WTC11 (cell line): ENCODE measurements at regions not wholly inside any gene's neighbourhood (a gene's known extent, or its start where the extent isn't known, plus 50 kb on each side); places are given as distances from the start of the nearest gene placed in this dataset.

Experiments
- ATAC-seq: fragments of 200-7000 bp; cut with Tn5 transposase; 2 replicates; pipeline ENCODE4 v1.10.0; 2021; ENCODE audit warnings: mild to moderate bottlenecking, moderate library complexity
- CTCF ChIA-PET: fragments of 300-600 bp; sonication (Branson Sonifier 250); formaldehyde crosslinking; loops from one replicate; lab custom pipeline; 2021; ENCODE audit warnings: antibody characterized with exemption; lab: Charles Lee
- POLR2A ChIA-PET: fragments of 350-600 bp; sonication (Branson Sonifier 250); formaldehyde crosslinking; loops from one replicate; lab custom pipeline; 2021; ENCODE audit warnings: antibody characterized with exemption; lab: Charles Lee
- DNase-seq: peaks from one replicate; pipeline ENCODE4 v3.0.0; 2021; ENCODE audit warnings: low spot score
- H3K27ac Mint-ChIP-seq: 2 replicates; pipeline ENCODE4 v1.8.0; 2021; ENCODE audit warnings: mixed read lengths
- H3K27me3 Mint-ChIP-seq: 2 replicates; pipeline ENCODE4 v1.8.0; 2021; ENCODE audit warnings: low read depth, mild to moderate bottlenecking, moderate library complexity, mixed read lengths
- H3K36me3 Mint-ChIP-seq: 2 replicates; pipeline ENCODE4 v1.8.0; 2021; ENCODE audit warnings: mixed read lengths
- H3K4me1 Mint-ChIP-seq: 2 replicates; pipeline ENCODE4 v1.8.0; 2022; ENCODE audit warnings: mixed read lengths
- H3K4me3 Mint-ChIP-seq: 2 replicates; pipeline ENCODE4 v1.8.0; 2021; ENCODE audit warnings: mild to moderate bottlenecking, moderate library complexity, mixed read lengths
- H3K9me3 Mint-ChIP-seq: 2 replicates; pipeline ENCODE4 v1.8.0; 2021; ENCODE audit warnings: mixed read lengths
- FOXK1 ChIP-seq: sonication (generic); formaldehyde crosslinking; IDR thresholded peaks from 2 replicates; pipeline ENCODE4 v1.8.0; 2022; ENCODE audit warnings: mild to moderate bottlenecking, moderate library complexity, missing genetic modification reagents
- GABPB1 ChIP-seq: sonication (generic); formaldehyde crosslinking; IDR thresholded peaks from 2 replicates; pipeline ENCODE4 v1.8.1; 2023; ENCODE audit warnings: mild to moderate bottlenecking, missing genetic modification reagents
- HMGA2 ChIP-seq: fragments of 250-450 bp; sonication (Bioruptor Pico); IDR thresholded peaks from 2 replicates; pipeline ENCODE4 v1.4.0; 2021; ENCODE audit warnings: mild to moderate bottlenecking, moderate library complexity
- JUN ChIP-seq: sonication (generic); formaldehyde crosslinking; IDR thresholded peaks from 2 replicates; pipeline ENCODE4 v1.8.0; 2023; ENCODE audit warnings: mild to moderate bottlenecking, missing genetic modification reagents
- NFATC4 ChIP-seq: fragments of 250-450 bp; sonication (Bioruptor Pico); IDR thresholded peaks from 2 replicates; pipeline ENCODE4 v1.9.0; 2021; ENCODE audit warnings: mild to moderate bottlenecking
- NFYB ChIP-seq: sonication (generic); formaldehyde crosslinking; conservative IDR thresholded peaks from 2 replicates; pipeline ENCODE4 v1.8.0; 2022; ENCODE audit warnings: low read depth, missing genetic modification reagents
- NR1H2 ChIP-seq: sonication (generic); formaldehyde crosslinking; IDR thresholded peaks from 2 replicates; pipeline ENCODE4 v1.9.0; 2021; ENCODE audit warnings: mild to moderate bottlenecking, moderate library complexity, missing genetic modification reagents
- NR3C1 ChIP-seq: sonication (generic); formaldehyde crosslinking; conservative IDR thresholded peaks from 2 replicates; pipeline ENCODE4 v1.8.1; 2023; ENCODE audit warnings: low read depth, mild to moderate bottlenecking, missing genetic modification reagents
- PRRX2 ChIP-seq: fragments of 250-450 bp; sonication (Bioruptor Pico); IDR thresholded peaks from 2 replicates; pipeline ENCODE4 v1.8.0; 2021; ENCODE audit warnings: mild to moderate bottlenecking
- TP53 ChIP-seq: sonication (generic); formaldehyde crosslinking; IDR thresholded peaks from 2 replicates; pipeline ENCODE4 v1.8.1; 2023; ENCODE audit warnings: mild to moderate bottlenecking, missing genetic modification reagents
- ZBTB21 ChIP-seq: sonication (generic); formaldehyde crosslinking; IDR thresholded peaks from 2 replicates; pipeline ENCODE4 v1.8.1; 2023; ENCODE audit warnings: mild to moderate bottlenecking, missing genetic modification reagents, borderline replicate concordance
- ZNF219 ChIP-seq: sonication (generic); formaldehyde crosslinking; IDR thresholded peaks from 2 replicates; pipeline ENCODE4 v1.8.0; 2023; ENCODE audit warnings: missing genetic modification reagents, mild to moderate bottlenecking, borderline replicate concordance
- ZNF232 ChIP-seq: sonication (generic); formaldehyde crosslinking; IDR thresholded peaks from 2 replicates; pipeline ENCODE4 v1.8.0; 2022; ENCODE audit warnings: mild to moderate bottlenecking, missing genetic modification reagents
- ZNF396 ChIP-seq: fragments of 250-450 bp; sonication (Bioruptor Pico); IDR thresholded peaks from 2 replicates; pipeline ENCODE4 v1.8.0; 2021; ENCODE audit warnings: mild to moderate bottlenecking, moderate library complexity, borderline replicate concordance
- ZNF423 ChIP-seq: fragments of 250-450 bp; sonication (Bioruptor Pico); IDR thresholded peaks from 2 replicates; pipeline ENCODE4 v2.1.2; 2022; ENCODE audit warnings: mild to moderate bottlenecking, moderate library complexity
- TF ChIP-seq, protein P1 (sequence below): sonication (generic); formaldehyde crosslinking; IDR thresholded peaks from 2 replicates; pipeline ENCODE4 v1.8.1; 2023; ENCODE audit warnings: mild to moderate bottlenecking, missing genetic modification reagents, borderline replicate concordance
- TF ChIP-seq, protein P2 (sequence below): sonication (generic); formaldehyde crosslinking; IDR thresholded peaks from 2 replicates; pipeline ENCODE4 v1.8.1; 2022; ENCODE audit warnings: missing genetic modification reagents, borderline replicate concordance
- TF ChIP-seq, protein P3 (sequence below): sonication (generic); formaldehyde crosslinking; IDR thresholded peaks from 2 replicates; pipeline ENCODE4 v1.8.0; 2023; ENCODE audit warnings: mild to moderate bottlenecking, missing genetic modification reagents
- TF ChIP-seq, protein P4 (sequence below): sonication (generic); formaldehyde crosslinking; IDR thresholded peaks from 2 replicates; pipeline ENCODE4 v1.8.1; 2023; ENCODE audit warnings: mild to moderate bottlenecking, missing genetic modification reagents

DNA sequence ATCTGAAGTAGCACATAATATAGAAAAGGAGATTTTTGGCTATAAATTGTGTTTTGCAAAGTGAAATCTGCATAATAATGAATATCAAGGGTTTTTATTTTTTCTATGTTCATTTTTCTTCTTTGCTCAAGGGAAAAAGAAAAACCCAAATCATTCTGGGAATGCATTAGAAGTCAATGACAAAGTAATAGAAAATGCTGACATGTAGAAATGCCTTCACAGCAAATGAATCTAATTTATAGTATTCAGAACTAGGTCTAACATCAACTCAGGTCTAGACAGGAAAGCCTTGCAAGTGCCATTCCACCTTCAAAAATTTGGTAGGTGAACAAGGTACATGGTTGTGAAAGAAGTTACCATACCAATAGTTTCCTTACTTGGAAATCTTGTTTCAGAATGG lies 831.5 kb upstream of the CELF4 start:
- CTCF ChIA-PET = no interaction called here
- POLR2A ChIA-PET = no interaction called here
- peaks cover 13% of the 10 kb centered on the region for H3K4me1 Mint-ChIP-seq
- H3K27ac Mint-ChIP-seq = no peak overlapping the region
- H3K4me3 Mint-ChIP-seq = no peak overlapping the region
- no peaks in the 10 kb centered on the region for H3K36me3 Mint-ChIP-seq
- no peaks in the 10 kb centered on the region for H3K9me3 Mint-ChIP-seq
- no peak for TF ChIP-seq HMGA2
- TF ChIP-seq, protein P1, sequence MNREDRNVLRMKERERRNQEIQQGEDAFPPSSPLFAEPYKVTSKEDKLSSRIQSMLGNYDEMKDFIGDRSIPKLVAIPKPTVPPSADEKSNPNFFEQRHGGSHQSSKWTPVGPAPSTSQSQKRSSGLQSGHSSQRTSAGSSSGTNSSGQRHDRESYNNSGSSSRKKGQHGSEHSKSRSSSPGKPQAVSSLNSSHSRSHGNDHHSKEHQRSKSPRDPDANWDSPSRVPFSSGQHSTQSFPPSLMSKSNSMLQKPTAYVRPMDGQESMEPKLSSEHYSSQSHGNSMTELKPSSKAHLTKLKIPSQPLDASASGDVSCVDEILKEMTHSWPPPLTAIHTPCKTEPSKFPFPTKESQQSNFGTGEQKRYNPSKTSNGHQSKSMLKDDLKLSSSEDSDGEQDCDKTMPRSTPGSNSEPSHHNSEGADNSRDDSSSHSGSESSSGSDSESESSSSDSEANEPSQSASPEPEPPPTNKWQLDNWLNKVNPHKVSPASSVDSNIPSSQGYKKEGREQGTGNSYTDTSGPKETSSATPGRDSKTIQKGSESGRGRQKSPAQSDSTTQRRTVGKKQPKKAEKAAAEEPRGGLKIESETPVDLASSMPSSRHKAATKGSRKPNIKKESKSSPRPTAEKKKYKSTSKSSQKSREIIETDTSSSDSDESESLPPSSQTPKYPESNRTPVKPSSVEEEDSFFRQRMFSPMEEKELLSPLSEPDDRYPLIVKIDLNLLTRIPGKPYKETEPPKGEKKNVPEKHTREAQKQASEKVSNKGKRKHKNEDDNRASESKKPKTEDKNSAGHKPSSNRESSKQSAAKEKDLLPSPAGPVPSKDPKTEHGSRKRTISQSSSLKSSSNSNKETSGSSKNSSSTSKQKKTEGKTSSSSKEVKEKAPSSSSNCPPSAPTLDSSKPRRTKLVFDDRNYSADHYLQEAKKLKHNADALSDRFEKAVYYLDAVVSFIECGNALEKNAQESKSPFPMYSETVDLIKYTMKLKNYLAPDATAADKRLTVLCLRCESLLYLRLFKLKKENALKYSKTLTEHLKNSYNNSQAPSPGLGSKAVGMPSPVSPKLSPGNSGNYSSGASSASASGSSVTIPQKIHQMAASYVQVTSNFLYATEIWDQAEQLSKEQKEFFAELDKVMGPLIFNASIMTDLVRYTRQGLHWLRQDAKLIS (CRISPR knock-in tag) = no peak
- TF ChIP-seq, protein P2, sequence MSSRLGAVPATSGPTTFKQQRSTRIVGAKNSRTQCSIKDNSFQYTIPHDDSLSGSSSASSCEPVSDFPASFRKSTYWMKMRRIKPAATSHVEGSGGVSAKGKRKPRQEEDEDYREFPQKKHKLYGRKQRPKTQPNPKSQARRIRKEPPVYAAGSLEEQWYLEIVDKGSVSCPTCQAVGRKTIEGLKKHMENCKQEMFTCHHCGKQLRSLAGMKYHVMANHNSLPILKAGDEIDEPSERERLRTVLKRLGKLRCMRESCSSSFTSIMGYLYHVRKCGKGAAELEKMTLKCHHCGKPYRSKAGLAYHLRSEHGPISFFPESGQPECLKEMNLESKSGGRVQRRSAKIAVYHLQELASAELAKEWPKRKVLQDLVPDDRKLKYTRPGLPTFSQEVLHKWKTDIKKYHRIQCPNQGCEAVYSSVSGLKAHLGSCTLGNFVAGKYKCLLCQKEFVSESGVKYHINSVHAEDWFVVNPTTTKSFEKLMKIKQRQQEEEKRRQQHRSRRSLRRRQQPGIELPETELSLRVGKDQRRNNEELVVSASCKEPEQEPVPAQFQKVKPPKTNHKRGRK (CRISPR knock-in tag) = no peak
- peaks cover 3% of the 10 kb centered on the region; the same call in 1 of the 2 replicates for H3K27me3 Mint-ChIP-seq
- ATAC-seq = no peak
- no peak for DNase-seq

DNA sequence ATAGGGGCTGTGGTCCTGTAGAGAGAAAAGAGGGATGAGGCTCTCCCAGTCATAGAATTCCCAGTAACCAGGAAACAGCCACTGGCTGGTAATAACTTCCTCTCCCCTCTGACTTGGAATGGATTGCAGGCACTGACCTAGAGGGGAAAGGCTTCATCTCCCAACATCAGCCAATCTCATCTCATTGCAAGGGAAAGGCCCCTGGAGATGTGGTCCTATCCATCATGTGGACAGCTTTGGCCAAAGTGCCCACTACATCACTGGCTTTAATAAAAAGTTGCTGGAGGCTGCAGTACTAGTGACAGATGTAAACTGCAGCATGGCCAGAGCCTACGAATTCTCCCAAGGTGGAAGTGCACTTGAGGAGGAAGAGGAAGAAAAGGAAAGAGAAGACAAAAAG lies 820.5 kb upstream of the CELF4 start:
- POLR2A ChIA-PET = no interaction called here
- Mint-ChIP-seq H3K4me3 (no peak overlapping the region), H3K27ac (no peak overlapping the region), H3K9me3 (no peaks in the 10 kb centered on the region), H3K36me3 (no peaks in the 10 kb centered on the region), H3K27me3 (no peaks in the 10 kb centered on the region), H3K4me1 (no peaks in the 10 kb centered on the region)
- DNase-seq (no peak), ATAC-seq (no peak)
- TF ChIP-seq GABPB1 (CRISPR knock-in tag) (no peak), NR3C1 (CRISPR knock-in tag) (no peak), ZNF219 (no peak), NFATC4 (CRISPR knock-in tag) (no peak), NR1H2 (no peak), ZNF232 (CRISPR knock-in tag) (no peak), ZNF396 (CRISPR knock-in tag) (no peak), FOXK1 (CRISPR knock-in tag) (no peak), ZBTB21 (CRISPR knock-in tag) (no peak)
- TF ChIP-seq, protein P3, sequence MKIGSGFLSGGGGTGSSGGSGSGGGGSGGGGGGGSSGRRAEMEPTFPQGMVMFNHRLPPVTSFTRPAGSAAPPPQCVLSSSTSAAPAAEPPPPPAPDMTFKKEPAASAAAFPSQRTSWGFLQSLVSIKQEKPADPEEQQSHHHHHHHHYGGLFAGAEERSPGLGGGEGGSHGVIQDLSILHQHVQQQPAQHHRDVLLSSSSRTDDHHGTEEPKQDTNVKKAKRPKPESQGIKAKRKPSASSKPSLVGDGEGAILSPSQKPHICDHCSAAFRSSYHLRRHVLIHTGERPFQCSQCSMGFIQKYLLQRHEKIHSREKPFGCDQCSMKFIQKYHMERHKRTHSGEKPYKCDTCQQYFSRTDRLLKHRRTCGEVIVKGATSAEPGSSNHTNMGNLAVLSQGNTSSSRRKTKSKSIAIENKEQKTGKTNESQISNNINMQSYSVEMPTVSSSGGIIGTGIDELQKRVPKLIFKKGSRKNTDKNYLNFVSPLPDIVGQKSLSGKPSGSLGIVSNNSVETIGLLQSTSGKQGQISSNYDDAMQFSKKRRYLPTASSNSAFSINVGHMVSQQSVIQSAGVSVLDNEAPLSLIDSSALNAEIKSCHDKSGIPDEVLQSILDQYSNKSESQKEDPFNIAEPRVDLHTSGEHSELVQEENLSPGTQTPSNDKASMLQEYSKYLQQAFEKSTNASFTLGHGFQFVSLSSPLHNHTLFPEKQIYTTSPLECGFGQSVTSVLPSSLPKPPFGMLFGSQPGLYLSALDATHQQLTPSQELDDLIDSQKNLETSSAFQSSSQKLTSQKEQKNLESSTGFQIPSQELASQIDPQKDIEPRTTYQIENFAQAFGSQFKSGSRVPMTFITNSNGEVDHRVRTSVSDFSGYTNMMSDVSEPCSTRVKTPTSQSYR = no peak
- CTCF ChIA-PET = no interaction called here

DNA sequence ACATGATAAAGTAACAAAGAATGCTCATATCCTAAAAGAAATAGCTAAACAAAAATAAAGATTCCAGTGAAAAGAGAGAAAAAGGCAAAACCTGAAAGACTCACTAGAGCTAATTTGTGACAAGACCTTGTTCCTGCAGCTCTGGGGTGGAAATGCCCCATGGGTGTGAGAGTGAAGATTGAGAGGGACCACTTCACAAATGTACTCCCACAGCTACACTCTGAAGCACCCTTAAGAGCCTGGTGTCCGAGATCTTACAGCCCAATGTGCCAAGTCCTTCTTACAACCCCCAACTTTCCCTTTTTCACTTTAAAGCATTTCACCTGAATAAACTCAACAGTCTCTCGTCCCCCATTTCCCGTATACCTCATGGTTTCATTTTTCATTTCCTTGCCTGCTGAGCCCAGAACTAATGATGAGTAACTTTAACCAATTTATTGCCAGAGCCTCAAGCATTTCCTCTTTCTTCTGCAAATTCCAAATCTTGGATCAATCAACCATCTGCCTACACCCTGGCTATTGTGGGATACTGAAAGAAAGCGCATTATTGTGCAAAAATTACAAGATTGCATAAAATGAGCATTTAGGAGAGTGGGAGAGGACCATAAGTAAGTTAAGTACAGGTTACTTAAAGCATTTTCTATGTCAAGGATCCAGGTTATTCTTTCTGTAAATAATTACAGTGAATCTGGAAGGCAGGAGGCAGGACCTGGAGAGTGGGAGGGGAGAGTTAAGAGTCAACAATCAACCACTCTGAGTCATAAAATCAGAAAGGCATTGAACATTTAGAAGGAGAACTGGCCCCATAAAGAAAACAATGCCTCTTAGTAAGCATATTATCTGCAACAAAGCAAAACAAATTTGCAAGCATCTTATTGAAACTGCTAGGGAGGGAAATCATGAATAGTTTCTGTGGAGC lies 804.4 kb upstream of the CELF4 start:
- no peaks in the 10 kb centered on the region for H3K36me3 Mint-ChIP-seq
- peaks cover 29% of the 10 kb centered on the region for H3K4me1 Mint-ChIP-seq
- CTCF ChIA-PET = no interaction called here
- POLR2A ChIA-PET = no interaction called here
- H3K9me3 Mint-ChIP-seq = no peaks in the 10 kb centered on the region
- TF ChIP-seq, protein P2 (CRISPR knock-in tag) = no peak
- TF ChIP-seq, protein P4, sequence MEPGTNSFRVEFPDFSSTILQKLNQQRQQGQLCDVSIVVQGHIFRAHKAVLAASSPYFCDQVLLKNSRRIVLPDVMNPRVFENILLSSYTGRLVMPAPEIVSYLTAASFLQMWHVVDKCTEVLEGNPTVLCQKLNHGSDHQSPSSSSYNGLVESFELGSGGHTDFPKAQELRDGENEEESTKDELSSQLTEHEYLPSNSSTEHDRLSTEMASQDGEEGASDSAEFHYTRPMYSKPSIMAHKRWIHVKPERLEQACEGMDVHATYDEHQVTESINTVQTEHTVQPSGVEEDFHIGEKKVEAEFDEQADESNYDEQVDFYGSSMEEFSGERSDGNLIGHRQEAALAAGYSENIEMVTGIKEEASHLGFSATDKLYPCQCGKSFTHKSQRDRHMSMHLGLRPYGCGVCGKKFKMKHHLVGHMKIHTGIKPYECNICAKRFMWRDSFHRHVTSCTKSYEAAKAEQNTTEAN = no peak
- no peak for TF ChIP-seq NFYB (CRISPR knock-in tag)
- TF ChIP-seq TP53 (CRISPR knock-in tag) = no peak
- TF ChIP-seq PRRX2 = no peak
- TF ChIP-seq JUN (CRISPR knock-in tag) = no peak
- no peak for TF ChIP-seq ZNF423 (CRISPR knock-in tag)
- TF ChIP-seq, all 79 proteins: peak for 0
- Mint-ChIP-seq H3K27ac (no peak overlapping the region), H3K27me3 (no peaks in the 10 kb centered on the region), H3K4me3 (no peak overlapping the region)
- ATAC-seq (no peak), DNase-seq (no peak)
